ENCODE measurements at regions not wholly inside any gene's neighbourhood (a gene's known extent, or its start where the extent isn't known, plus 50 kb on each side); places are given as distances from the start of the nearest gene placed in this dataset.

DNA sequence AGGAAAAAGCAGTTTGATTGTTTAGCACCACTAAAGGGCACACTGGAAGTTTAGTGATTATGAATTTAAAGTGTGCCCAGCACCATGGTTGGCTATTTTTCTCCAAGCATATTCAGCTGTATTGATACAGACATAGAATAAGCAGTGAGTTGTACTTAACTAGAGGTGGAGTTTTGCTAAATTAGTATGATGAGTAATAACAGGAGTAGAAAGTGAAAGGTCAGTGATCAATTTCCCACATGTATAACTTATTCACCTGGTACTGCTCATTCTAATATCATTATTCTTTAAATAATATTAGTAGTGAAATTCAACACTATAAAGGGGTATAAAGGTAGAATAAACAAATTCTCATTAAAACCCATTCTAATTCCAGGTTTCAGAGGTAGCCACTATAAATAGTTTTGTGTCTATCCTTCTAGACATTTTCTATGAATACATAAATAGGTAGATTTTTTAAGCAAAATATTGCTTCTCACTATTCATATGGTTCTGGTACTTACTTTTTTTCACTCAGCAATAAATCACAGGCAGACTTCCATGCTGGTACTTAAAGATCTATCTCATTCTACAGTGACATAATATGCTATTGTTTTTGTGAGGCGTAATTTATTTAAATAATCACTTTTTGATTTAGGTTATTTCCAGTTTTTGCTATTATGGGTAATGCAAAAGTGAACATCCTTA is 732.9 kb downstream of the VGLL3 start:
- DNase-seq, result no peak

DNA sequence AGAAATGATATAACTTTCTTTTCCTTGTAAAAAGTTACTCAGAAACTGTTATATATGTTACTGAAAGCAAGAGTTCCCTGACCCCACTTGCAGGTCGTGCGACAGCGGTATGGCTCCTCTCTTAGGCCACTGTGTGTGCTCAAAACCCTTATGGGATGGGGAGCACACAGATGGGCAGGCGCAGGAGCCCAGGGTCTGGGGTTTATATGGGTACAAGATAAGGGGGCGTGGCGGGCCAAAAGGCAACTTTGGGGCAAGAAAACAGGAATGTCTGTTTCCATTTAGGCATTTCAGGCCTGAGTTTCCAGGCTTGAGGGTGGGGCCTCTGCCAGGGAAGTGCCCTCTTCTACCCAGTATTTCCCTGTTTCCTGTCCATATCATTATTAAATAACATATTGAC is 736.5 kb downstream of the VGLL3 start:
- DNase-seq, result no peak

DNA sequence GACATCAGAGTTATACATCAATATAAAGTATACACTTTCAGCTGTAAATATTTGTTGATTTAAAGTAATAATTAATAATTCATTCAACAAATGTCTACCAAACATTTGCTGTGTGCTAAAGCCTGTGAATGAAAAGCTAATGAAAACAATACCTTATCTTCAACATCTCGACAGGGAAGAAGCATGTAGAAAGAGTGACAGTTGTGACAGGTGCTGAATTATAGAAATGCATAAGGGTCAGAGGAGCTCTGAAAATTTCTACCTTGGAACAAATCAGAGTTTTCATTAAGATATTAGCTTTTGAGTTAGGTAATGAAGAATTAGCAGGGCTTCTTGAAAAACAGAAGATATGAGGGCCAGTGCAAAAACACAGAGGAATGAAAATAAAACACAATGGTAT is 739.2 kb downstream of the VGLL3 start:
- no peak for DNase-seq

DNA sequence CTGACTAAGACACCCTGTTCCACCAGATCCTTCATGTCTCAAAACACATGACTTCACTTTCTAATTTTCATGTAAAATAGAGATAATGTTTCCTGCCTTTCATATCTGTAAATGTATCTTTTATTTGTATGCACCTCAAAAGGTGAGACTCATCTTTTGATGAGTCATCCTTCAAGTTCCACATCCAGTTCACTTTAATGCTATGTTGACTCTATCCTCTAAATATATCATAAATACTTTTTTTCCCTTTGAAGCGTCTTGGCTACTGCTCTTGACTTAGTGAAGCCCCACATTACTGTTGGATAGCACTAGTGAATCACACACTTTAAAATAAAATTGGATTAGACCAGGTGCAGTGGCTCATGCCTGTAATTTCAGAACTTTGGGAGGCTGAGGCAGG is 741.1 kb downstream of the VGLL3 start:
- DNase-seq, result no peak

DNA sequence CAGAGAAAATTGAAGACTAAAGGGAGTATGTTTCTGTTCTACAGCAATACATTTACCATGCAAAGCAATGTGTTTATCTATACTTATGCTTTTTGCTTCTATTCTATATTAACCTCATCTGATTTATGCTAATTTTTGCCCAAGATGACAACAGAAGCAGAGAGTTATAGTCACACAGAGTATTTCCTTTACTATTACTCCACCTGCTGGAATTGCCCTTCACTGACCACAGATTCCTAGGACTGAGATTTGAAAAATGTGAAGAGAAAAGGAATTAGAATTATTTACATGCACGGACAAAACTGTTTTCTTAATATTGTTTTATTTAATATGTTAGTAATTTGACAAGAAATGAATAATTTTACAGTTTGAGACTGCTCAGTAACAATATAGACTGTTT is 745.6 kb downstream of the VGLL3 start:
- DNase-seq, result no peak

DNA sequence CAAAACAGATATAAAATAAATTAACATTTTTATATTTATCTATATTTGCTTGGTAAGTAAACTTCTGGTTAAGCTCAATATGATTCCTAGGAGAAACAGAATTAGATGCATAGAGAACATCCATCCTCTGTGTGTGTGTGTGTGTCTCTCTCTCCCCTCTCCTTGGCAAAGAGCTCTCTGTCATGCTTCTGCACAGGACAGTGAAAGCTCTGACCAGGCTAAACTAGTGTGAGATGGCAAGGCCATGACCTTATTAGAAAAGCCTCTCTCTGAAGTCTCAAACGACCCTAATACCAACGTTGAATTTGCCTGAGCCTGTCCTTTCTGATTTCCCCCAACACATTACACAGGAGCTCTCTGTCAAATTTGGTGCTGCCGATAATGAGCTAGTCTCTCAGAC is 746.0 kb downstream of the VGLL3 start:
- no peak for DNase-seq

DNA sequence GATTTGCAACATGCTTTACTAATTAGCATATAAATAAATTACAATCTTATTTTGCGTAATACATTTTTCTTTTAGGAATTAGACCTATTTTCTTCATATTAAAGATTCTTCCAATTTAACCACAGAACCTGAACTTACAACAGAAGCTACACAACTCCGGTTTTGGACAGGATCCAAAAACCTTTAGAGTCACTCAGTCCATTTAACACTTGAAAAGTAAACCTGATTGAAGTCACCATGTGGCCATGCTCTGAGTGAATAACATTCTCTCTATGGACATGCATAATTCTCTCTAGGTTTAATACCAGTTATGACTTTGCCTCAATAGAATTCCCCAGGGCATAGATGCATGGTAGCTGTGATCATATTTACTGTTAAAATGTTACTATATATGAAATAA is 751.0 kb downstream of the VGLL3 start:
- no peak for DNase-seq

DNA sequence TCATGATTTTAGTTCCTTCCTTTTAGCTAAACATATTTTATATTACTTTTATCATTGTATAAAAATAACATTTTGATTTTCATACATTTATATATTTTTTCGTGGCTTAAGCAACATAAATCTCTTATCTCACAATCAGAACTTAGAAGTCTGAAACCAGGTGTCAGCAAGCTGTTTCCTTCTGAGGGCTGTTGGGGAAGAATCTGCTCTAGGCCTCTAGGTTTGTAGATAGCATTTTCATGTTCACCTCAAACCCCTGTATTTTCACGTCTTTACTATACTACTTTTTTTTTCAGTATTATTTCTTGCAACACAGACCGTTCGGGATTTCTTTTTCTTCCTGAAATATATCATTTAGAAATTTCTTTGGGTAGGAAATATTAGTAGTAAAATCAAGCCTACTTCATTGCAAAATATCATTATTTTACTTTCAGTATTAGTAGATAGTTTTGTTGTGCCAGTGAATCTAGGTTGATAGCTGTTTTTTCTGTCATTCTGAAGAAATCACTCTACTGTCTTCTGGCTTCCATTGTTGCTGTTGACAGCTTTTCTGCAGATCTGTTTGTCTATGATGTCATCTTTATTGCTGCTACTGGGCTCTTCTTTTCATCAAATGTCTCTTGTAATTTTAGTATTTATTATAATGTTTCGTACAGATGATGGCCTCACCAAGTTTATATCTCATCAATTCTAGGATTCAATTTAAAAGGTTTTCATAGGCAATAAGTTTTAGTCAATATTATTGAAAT is 756.3 kb downstream of the VGLL3 start:
- DNase-seq, result no peak

DNA sequence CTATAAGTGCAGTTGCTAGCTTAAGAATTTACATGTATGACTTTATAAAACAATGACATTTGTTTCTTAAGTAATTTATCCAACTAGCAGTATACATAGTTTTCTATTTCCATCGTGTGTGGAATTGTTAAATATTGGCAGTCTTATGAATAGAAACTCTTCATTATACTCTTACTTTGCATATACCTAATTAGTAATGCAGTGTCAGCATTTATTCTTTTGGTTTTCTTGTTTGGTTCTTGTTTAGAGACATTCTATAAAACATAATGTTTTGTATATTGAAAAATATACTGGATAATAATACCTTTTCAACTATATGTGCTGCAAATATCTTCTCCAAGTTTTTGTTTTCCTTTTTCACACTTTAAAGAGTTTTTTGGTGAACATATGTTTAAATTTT is 760.2 kb downstream of the VGLL3 start:
- no peak for DNase-seq

DNA sequence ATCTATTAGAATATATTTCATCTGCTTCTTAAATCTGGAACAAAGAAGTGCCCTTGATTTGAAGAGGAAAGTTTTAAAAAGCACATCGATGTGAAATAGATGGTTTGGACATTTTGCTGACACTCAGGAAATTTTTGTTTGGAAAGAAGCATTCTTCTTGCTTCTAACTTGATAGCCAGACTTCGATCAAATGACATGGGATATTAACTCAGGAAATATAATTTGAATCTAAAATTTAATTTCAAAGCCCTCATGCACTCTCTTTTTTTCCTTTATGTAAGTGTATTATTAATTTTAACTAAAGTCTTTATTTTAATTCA is 761.2 kb downstream of the VGLL3 start:
- DNase-seq, result no peak

DNA sequence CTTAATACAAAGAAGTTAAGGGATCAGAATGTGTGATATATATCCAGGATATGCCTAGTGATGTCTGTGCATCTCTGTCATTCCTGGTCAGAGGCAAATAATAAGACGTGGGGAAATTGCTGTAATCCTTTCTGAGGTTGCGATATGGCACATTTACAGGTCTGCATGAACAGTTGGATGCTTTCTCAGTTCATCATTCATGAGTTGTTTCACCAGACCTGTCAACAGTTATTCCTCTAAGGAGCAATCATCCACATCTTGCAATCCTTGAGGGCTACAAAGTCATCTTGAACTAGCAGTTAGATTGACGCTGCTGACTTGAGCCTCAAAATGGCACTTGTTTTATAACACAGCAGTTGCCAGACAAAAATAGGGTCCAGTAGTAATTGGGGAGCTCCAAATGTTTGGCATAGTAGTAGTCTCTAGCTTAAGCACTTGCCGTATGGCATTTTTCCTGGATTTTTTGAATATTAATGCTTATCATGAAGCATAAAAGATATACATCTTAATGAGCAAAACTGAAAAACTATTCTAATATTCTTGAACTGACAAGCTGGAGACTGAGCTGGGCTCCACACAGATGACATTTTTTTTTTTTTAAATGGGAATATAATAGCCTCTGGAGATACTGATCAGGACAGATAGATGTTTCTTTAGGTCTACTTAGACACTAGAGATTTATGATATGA is 761.7 kb downstream of the VGLL3 start:
- DNase-seq, result no peak

DNA sequence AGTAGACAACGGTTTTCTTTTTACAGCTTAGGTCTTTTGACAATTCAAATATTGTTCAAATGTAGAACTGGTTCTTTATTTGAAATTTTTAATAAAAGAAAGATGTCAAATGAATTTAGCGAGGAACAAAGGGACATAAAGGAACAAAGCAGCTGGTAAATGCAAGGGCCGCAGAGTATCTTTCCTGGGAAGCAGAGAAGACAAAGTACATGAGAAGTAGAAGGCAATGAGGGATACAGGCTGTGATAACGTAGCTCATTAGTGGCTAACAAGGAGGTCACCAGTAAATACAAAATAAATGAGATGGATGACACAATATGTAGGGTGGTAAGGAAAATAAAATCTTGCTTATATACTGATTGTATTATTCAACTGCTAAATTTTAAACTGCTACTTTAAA is 762.8 kb downstream of the VGLL3 start:
- DNase-seq, result no peak

DNA sequence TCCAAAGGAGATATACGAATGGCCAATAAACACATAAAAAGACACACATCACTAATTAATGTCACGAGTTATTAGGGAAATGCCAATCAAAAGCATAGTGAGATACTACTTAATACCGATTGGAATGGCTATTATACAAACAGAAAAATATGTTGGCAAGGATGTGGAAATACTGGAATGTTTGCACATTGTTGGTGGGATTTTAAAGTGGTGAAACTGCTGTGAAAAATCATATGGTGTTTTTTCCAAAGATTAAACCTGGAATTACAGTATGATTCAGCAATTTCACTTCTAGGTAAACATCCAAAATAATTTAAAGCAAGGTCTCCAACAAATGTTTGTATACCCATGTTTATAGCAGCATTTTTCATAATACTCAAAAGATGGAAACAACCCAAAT is 765.5 kb downstream of the VGLL3 start:
- no peak for DNase-seq

DNA sequence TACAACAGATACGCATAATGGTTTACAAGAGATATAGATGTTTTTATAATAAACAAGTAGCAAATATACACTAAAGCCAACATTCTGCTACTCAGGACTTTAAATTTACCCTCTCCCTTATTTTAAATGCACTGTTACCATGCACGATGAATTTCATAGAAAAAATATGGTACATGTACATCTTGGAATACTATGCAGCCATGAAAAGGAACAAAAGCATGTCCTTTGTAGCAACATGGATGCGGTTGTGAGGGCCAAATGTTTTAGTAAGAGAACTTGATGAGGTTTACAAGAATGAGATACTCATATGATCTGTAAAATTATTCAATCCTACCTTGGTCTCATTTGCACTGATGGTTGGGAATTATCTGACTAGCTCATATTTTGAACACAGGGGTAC is 769.3 kb downstream of the VGLL3 start:
- no peak for DNase-seq

DNA sequence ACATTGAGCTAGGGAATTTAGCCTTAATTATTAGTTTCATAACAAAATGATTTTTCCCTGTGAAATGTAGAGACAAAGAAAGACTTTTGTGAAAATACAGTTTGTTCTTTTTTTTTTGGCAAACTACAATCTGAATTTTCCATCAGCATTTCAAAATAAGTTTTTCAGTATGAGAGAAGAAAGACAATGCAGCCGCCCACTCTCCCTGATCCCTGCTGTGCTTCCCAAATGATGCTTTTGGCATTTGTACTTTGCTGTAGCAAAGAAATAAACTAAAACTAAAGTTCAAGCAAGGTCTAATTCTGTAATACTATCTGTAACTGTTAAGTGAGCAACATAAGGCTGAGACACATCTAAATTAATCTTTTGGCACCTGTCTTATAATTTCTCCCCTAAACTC is 782.2 kb downstream of the VGLL3 start:
- DNase-seq, result no peak

DNA sequence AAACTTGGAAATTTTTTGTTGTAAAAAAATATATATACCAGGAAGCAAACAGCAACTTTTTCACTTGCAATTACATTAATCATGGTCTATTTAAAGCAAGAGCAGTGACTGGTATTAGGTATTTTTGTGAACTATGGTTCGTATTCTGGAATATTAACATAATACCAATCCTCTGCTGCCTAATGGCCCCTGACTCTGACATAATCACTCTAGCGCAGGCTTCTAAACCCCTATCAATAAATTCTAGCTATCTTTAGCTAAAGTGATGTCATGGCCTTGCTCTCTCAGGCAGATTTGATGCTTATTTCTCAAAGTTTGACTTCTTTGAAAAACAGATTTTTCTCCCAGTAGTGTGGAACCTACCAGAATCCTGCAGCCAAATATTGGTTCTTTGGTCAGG is 808.3 kb downstream of the VGLL3 start:
- DNase-seq, result no peak

DNA sequence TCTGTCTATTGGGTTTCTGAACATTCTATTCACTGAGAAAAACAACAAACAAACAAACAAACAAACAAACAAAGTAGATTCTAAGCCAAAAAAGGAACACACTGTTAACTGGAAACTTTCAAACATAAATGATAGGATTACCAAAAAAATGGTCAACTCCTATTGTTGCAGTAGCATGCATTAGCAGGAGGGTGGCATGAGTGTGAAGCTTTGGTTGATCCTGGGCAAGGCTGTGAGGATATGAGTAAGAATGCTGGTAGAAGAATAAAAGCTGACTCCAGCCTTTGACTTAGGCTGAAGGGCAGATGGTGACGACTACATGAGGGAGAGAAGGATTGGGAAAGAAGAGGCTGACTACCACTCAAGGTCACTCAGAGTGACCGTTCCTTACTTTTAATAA is 810.3 kb downstream of the VGLL3 start:
- DNase-seq, result no peak

DNA sequence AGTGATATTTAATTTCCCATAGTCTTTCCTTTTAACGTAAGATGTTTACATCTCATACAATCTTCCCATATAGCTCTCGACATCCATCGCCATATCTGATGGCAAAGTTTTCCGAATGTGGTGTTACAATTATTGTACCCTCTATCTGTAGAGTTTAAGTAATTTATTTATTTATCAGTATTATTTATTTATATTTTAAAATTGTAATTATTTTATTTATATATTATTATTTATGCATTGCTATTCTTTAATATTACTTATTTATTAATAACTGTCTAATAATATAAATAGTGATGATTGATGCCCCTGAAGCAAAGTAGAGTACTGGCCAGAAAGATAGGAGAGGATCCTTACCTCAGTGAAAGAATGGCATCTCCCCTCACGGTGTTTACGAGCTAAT is 812.9 kb downstream of the VGLL3 start:
- DNase-seq, result no peak

DNA sequence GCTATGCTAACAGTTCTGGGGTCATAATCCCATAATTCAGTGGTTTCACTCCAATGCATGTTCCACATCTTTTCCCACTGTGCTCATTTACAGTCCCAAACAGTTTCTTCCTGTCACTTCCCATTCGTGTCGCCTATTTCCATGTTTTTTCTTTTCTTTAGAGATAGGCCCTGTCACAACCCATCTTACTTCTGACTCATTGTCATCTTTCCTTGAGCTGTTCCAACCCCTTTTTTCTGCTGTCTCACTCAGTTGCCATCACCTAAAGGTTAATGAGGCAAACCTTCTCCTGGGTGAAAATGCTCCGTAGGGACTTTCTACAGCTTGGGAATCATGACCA is 814.5 kb downstream of the VGLL3 start:
- no peak for DNase-seq

DNA sequence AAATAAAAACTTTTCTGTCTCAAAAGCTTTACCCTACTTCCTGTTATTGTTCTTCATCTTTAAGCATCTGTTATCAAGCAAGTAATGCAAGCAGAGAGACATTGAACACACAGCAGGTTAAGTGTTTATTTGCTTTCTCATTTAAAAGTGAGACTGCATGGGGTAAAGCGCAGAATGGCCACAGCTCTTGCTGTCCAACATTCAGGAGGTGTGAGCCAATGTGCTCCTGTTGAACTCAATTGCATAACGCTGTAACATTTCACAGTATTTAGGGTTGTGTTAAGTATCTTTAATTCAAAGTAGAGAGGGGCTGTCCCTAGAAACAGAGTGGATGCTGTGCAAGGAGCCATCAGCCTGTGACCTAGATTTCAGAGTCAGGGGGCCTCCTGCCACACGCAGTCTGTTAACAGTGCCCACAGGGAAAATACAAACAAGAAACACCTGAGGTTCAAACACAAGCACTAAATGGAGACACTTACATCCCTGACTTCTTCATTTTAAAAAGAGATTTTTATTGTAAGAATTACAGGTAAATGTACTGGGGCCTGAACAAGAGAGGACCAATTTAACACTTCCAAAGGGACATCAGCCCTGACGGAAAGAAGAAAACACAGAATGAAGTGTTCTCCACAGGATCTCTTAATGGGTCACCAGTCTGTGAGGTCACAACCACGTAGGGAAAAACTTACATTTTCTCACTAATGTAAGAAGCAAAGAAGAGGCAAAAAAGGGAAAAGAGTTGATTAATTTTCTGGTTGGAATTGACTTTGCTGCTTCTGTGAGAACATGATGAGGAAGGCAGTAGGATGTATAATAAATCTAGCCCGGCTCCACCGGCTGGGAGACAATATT is 815.1 kb downstream of the VGLL3 start:
- no peak for DNase-seq

DNA sequence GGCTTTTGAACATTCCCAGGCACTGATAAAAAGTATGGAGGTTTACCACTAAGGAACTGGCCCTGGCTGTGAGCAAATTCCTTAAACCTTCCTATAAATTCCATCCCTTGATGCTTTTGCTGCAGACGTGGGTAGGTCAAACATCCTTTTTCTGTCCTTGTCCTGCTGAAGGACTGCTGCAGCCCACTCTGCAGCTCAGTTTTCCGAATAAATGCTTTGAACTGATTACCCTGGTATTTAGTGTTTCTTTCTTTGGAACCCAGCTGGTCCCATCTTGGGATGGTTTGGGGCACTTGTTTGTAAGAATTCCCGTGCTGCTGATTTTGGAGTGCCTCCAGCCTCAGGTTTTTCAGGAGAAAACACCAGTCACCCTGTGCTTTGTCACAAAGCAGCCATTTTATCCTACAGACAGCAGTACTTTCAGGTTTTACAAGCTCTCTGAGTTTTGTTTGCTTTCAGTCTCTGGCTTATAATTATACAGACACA is 815.9 kb downstream of the VGLL3 start:
- no peak for DNase-seq

DNA sequence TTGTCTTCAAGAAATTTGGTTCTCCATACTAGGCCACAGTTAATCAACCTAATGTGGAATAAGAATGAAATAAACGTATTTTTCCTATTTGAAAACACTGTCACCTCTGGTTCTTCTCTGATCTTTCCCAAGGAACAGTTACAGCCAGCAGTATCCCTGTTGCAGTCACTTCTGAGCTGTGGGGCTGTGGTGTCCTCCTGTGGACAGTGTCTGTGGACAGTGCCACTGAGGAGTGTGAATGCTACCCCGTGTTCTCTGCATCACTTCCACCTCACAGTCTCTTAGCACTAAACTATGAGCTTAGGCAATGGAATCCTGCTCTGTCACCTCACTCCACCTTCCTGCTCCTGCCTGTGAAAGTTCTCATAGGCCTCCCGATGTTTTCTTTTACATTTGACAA is 817.5 kb downstream of the VGLL3 start:
- DNase-seq, result no peak

DNA sequence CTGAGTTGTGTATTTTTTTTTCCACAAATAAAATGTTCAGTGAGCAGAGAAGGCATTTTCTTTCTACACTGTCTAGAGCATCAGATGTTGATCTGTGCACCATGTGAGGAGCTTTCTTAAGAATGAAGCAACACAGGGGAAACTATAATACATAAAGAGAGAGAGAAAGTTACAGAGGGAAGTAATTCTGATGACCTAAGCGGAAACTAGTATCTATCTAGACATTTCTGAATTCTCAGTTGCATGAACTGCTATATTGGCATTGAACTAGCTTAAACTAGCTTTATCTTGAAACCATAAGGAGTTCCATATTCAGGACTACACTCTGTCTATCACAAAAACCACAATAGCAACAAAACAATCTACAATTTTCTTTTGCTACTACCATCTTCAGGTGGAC is 822.4 kb downstream of the VGLL3 start:
- no peak for DNase-seq

DNA sequence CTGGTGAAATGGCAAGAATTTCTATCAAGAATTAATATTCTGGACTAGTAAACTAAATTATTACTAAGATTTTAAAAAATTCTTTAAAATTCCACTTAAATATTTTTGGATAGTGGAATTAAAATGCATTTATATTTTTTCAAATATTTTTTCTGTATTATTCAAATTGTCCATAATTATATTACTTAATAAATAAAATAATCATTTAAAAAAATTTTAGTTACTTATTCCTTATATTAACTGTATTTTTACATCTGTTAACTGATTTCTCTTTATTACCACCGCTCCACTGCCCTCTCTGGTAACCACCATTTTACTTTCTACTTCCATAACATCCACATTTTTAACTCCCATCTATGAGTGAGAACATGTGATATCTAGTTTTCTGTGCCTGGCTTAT is 828.4 kb downstream of the VGLL3 start:
- no peak for DNase-seq
